BJ (cell line): ENCODE measurements at regions not wholly inside any gene's neighbourhood (a gene's known extent, or its start where the extent isn't known, plus 50 kb on each side); places are given as distances from the start of the nearest gene placed in this dataset.

Experiments used
- CTCF ChIA-PET: fragments of 350-600 bp; formaldehyde crosslinking; extraction: SDS; loops from one replicate; lab custom pipeline; 2021; ENCODE audit warnings: antibody characterized with exemption, inconsistent platforms; lab: Yijun Ruan, JAX
- POLR2A ChIA-PET: fragments of 300-600 bp; sonication (Branson Sonifier 250); formaldehyde crosslinking; extraction: SDS; loops from one replicate; lab custom pipeline; 2021; ENCODE audit warnings: antibody characterized with exemption; lab: Charles Lee
- DNase-seq: peaks from one replicate; pipeline ENCODE4 v3.0.0-alpha.2; 2011; ENCODE audit warnings: low read depth
- H3K27me3 ChIP-seq: 2 replicates; pipeline ENCODE4 v1.6.0; 2011; ENCODE audit warnings: low read length; ENCODE audit not compliant: control insufficient read depth, insufficient read depth
- H3K36me3 ChIP-seq: 2 replicates; pipeline ENCODE4 v1.5.1; 2011; ENCODE audit warnings: low read length; ENCODE audit not compliant: control insufficient read depth, insufficient read depth
- H3K4me3 ChIP-seq: 2 replicates; pipeline ENCODE4 v1.5.1; 2011; ENCODE audit warnings: low read depth, mild to moderate bottlenecking, control low read depth, low read length
- TF ChIP-seq, protein P1 (sequence below): IDR thresholded peaks from 2 replicates; pipeline ENCODE4 v1.5.1; 2011; ENCODE audit warnings: low read depth, mild to moderate bottlenecking, control low read depth, inconsistent platforms, low read length, moderate library complexity; ENCODE audit not compliant: insufficient read depth

GRCh38 chr2:144607891-144608521 is 88.1 kb upstream of the ZEB2 start:
- no peak for DNase-seq
- TF ChIP-seq, protein P1, sequence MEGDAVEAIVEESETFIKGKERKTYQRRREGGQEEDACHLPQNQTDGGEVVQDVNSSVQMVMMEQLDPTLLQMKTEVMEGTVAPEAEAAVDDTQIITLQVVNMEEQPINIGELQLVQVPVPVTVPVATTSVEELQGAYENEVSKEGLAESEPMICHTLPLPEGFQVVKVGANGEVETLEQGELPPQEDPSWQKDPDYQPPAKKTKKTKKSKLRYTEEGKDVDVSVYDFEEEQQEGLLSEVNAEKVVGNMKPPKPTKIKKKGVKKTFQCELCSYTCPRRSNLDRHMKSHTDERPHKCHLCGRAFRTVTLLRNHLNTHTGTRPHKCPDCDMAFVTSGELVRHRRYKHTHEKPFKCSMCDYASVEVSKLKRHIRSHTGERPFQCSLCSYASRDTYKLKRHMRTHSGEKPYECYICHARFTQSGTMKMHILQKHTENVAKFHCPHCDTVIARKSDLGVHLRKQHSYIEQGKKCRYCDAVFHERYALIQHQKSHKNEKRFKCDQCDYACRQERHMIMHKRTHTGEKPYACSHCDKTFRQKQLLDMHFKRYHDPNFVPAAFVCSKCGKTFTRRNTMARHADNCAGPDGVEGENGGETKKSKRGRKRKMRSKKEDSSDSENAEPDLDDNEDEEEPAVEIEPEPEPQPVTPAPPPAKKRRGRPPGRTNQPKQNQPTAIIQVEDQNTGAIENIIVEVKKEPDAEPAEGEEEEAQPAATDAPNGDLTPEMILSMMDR: no peak
- Histone ChIP-seq H3K27me3 (no peaks in the 10 kb centered on the region), H3K4me3 (no peak overlapping the region), H3K36me3 (no peaks in the 10 kb centered on the region)
- CTCF ChIA-PET: interaction anchor here (0.9 kb wide), 1 partner anchor 12 kb away, joined by 3 read pairs; no protein-coding TSS in a partner anchor
- POLR2A ChIA-PET: no interaction called here

- ChIA-PET CTCF (no interaction called here), POLR2A (no interaction called here)
- TF ChIP-seq, protein P1: no peak
- no peak overlapping the region for H3K4me3 ChIP-seq
- H3K27me3 ChIP-seq: no peaks in the 10 kb centered on the region
- DNase-seq: no peak
- H3K36me3 ChIP-seq: no peaks in the 10 kb centered on the region
Observed at GRCh38 chr2:144607099-144607498, 87.2 kb upstream of the ZEB2 start.

DNA sequence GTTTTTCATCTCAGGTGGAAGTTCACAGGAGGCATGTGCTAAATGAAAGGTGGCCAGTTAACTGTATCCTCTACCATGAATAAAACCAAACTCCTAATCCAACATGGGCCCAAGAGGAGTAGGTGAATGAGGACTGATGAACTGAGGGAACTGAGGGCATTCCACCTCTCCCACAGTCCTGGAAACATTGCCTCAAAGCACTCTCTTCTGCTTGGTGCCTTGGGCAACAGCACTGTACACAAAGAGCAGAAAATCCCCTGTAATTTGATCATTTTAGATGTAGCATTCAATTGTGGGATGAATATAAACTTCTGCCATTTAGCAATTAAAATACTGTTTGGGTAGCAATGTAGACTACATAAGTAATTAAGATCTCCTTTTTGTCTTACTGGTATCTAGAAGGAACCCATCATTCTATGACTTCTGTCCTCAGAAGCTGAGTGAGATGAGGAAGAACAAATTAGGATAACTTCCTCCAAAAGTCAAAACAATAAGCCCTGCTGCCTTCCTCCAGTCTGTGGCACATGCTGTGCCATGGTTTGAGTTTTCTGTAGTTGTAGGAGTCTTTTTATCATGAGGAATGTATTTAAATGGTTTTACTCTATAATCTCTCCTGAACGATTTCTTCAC is 86.7 kb upstream of the ZEB2 start:
- no peaks in the 10 kb centered on the region for H3K27me3 ChIP-seq
- no peaks in the 10 kb centered on the region for H3K36me3 ChIP-seq
- no peak for DNase-seq
- TF ChIP-seq, protein P1: no peak
- CTCF ChIA-PET: no interaction called here
- no peak overlapping the region for H3K4me3 ChIP-seq
- POLR2A ChIA-PET: no interaction called here

- POLR2A ChIA-PET: no interaction called here
- TF ChIP-seq, protein P1: no peak
- CTCF ChIA-PET: no interaction called here
Observed at GRCh38 chr2:144605231-144605840, 85.4 kb upstream of the ZEB2 start.

DNA sequence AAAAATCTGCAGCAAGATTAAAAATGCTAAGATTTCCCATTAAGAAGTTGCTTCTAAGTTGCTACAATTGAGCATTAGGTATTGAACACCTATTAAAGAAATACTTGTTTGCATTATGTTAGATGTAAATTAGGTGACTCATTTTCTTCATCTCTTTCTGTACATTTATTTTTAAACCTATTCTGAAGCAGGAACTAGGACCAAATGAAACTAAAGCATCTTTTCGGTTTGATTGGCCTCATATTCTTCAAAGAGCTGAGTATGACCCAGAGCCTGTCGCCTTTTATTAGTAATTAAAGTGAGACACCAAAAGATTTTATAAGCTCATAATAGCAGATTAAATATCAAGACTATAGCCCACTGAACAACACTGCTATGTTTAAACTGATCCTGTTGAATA is 83.4 kb upstream of the ZEB2 start:
- H3K4me3 ChIP-seq: no peak overlapping the region
- TF ChIP-seq, protein P1: no peak
- H3K27me3 ChIP-seq: peaks cover 1% of the 10 kb centered on the region; the same call in 1 of the 2 replicates
- ChIA-PET POLR2A (no interaction called here), CTCF (no interaction called here)
- H3K36me3 ChIP-seq: no peaks in the 10 kb centered on the region
- no peak for DNase-seq

More at GRCh38 chr2:144605231-144605840, 85.4 kb upstream of the ZEB2 start:
- no peak overlapping the region for H3K4me3 ChIP-seq
- no peak for DNase-seq
- no peaks in the 10 kb centered on the region for H3K36me3 ChIP-seq
- H3K27me3 ChIP-seq: no peaks in the 10 kb centered on the region
